IMR-90 (cell line): ENCODE measurements at regions not wholly inside any gene's neighbourhood (a gene's known extent, or its start where the extent isn't known, plus 50 kb on each side); places are given as distances from the start of the nearest gene placed in this dataset.

Experiments
- ATAC-seq: fragments of 200-7000 bp; cut with Tn5 transposase; 2 replicates; pipeline ENCODE4 v1.9.1; 2020; ENCODE audit warnings: low read depth, mild to moderate bottlenecking, moderate library complexity
- BruUV-seq: library from RNA; stranded (reverse); fragments of 400-500 nt; replicated peaks from 2 replicates; lab custom pipeline; 2021; lab: Mats Ljungman, UMichigan
- CTCF ChIA-PET: fragments of 300-600 bp; formaldehyde crosslinking; extraction: SDS; loops from one replicate; lab custom pipeline; 2021; ENCODE audit warnings: antibody characterized with exemption; lab: Yijun Ruan, JAX
- POLR2A ChIA-PET: fragments of 300-600 bp; sonication (Branson Sonifier 250); formaldehyde crosslinking; loops from one replicate; lab custom pipeline; 2022; ENCODE audit warnings: antibody characterized with exemption; ENCODE audit not compliant: unreplicated experiment; lab: Charles Lee
- DNase-seq: peaks from one replicate; pipeline ENCODE4 v3.0.0; 2013
- H2AFZ ChIP-seq: replicated peaks from 2 replicates; pipeline ENCODE3; 2013; ENCODE audit warnings: low read length, mild to moderate bottlenecking; ENCODE audit not compliant: poor library complexity
- H2AK5ac ChIP-seq: 2 replicates; pipeline ENCODE4 v1.6.1; 2013; ENCODE audit warnings: low read depth, low read length, inconsistent platforms
- H2AK9ac ChIP-seq: replicated peaks from 2 replicates; pipeline ENCODE3; 2013; ENCODE audit warnings: mild to moderate bottlenecking, low read depth, low read length, moderate library complexity; ENCODE audit not compliant: poor library complexity
- H2BK120ac ChIP-seq: 2 replicates; pipeline ENCODE4 v1.6.1; 2013; ENCODE audit warnings: low read depth, low read length, inconsistent platforms
- H2BK15ac ChIP-seq: 3 replicates; pipeline ENCODE4 v1.6.1; 2013; ENCODE audit warnings: low read depth, low read length, inconsistent platforms
- H2BK20ac ChIP-seq: 2 replicates; pipeline ENCODE4 v1.6.1; 2013; ENCODE audit warnings: low read depth, mild to moderate bottlenecking, inconsistent platforms, low read length, moderate library complexity
- H2BK5ac ChIP-seq: 2 replicates; pipeline ENCODE4 v1.6.1; 2013; ENCODE audit warnings: mild to moderate bottlenecking, low read depth, low read length, inconsistent platforms; ENCODE audit not compliant: poor library complexity, severe bottlenecking
- H3K14ac ChIP-seq: replicated peaks from 2 replicates; pipeline ENCODE4 v1.6.1; 2013; ENCODE audit warnings: low read depth, low read length, inconsistent platforms
- H3K18ac ChIP-seq: 2 replicates; pipeline ENCODE4 v1.6.1; 2013; ENCODE audit warnings: low read depth, low read length, control low read depth
- H3K23ac ChIP-seq: 2 replicates; pipeline ENCODE4 v1.6.1; 2013; ENCODE audit warnings: low read depth, low read length, inconsistent platforms
- H3K27ac ChIP-seq: 2 replicates; pipeline ENCODE4 v1.5.1; 2013; ENCODE audit warnings: mild to moderate bottlenecking, control low read depth, low read length; ENCODE audit not compliant: insufficient read depth
- H3K27me3 ChIP-seq: 2 replicates; pipeline ENCODE4 v1.6.1; 2013; ENCODE audit warnings: low read length; ENCODE audit not compliant: control insufficient read depth, insufficient read depth
- H3K36me3 ChIP-seq: 2 replicates; pipeline ENCODE4 v1.6.1; 2013; ENCODE audit warnings: low read length, mixed read lengths; ENCODE audit not compliant: control insufficient read depth, insufficient read depth
- H3K4ac ChIP-seq: 2 replicates; pipeline ENCODE4 v1.6.1; 2013; ENCODE audit warnings: low read depth, low read length, inconsistent platforms
- H3K4me1 ChIP-seq: 2 replicates; pipeline ENCODE4 v1.6.1; 2013; ENCODE audit warnings: low read length, mixed read lengths; ENCODE audit not compliant: control insufficient read depth, insufficient read depth
- H3K4me2 ChIP-seq: 2 replicates; pipeline ENCODE4 v1.6.1; 2013; ENCODE audit warnings: low read depth, mild to moderate bottlenecking, control low read depth, low read length, moderate library complexity
- H3K4me3 ChIP-seq: 2 replicates; pipeline ENCODE4 v1.5.1; 2013; ENCODE audit warnings: low read depth, mild to moderate bottlenecking, control low read depth, low read length, moderate library complexity; ENCODE audit not compliant: insufficient read depth
- H3K56ac ChIP-seq: 2 replicates; pipeline ENCODE4 v1.6.1; 2013; ENCODE audit warnings: low read length, inconsistent platforms; ENCODE audit not compliant: insufficient read depth; ENCODE audit errors: extremely low read depth
- H3K79me1 ChIP-seq, 2 experiments: 2 replicates each; pipeline ENCODE4 v1.6.1; 2013; ENCODE audit warnings: low read length in 2 of 2, inconsistent platforms in 1 of 2, low read depth in 1 of 2
- H3K9ac ChIP-seq: 2 replicates; pipeline ENCODE4 v1.6.1; 2013; ENCODE audit warnings: low read depth, low read length, control low read depth
- H3K9me1 ChIP-seq: 2 replicates; pipeline ENCODE4 v1.6.1; 2013; ENCODE audit warnings: low read length, inconsistent platforms; ENCODE audit not compliant: insufficient read depth
- H3K9me3 ChIP-seq: 2 replicates; pipeline ENCODE4 v1.6.1; 2013; ENCODE audit warnings: low read length; ENCODE audit not compliant: control insufficient read depth, insufficient read depth
- H4K20me1 ChIP-seq: 2 replicates; pipeline ENCODE4 v1.6.1; 2013; ENCODE audit warnings: low read length, inconsistent platforms; ENCODE audit not compliant: insufficient read depth
- H4K5ac ChIP-seq: 2 replicates; pipeline ENCODE4 v1.6.1; 2013; ENCODE audit warnings: mild to moderate bottlenecking, low read depth, low read length, control low read depth
- H4K8ac ChIP-seq, 2 experiments: 2 replicates each; pipeline ENCODE4 v1.6.1; 2013; ENCODE audit warnings: low read depth in 2 of 2, low read length in 2 of 2, control low read depth in 1 of 2, inconsistent platforms in 1 of 2
- H4K91ac ChIP-seq: 2 replicates; pipeline ENCODE4 v1.6.1; 2013; ENCODE audit warnings: low read depth, low read length, inconsistent platforms; ENCODE audit not compliant: insufficient read depth
- BHLHE40 ChIP-seq: fragments of 150-350 bp; IDR thresholded peaks from 2 replicates; pipeline ENCODE4 v1.6.1; 2016; ENCODE audit warnings: mild to moderate bottlenecking, low read depth, low read length
- MAZ ChIP-seq: IDR thresholded peaks from 2 replicates; pipeline ENCODE4 v1.6.1; 2012; ENCODE audit warnings: low read depth, mild to moderate bottlenecking, low read length, improper control_type of control experiment, moderate library complexity, borderline replicate concordance
- MXI1 ChIP-seq: IDR thresholded peaks from 2 replicates; pipeline ENCODE4 v1.6.1; 2012; ENCODE audit warnings: low read depth, mild to moderate bottlenecking, low read length, moderate library complexity, borderline replicate concordance
- RAD21 ChIP-seq: IDR thresholded peaks from 2 replicates; pipeline ENCODE4 v1.6.1; 2012; ENCODE audit warnings: low read length, improper control_type of control experiment
- SMC3 ChIP-seq: fragments of 150-350 bp; IDR thresholded peaks from 2 replicates; pipeline ENCODE4 v1.6.1; 2016; ENCODE audit warnings: low read depth, mild to moderate bottlenecking, antibody characterized with exemption, low read length, moderate library complexity
- WGBS, 2 experiments: methylation state at CpG; one replicate each; pipeline versions ENCODE4 v1.1.5 to v1.1.7; 2013; ENCODE audit warnings: missing lambda C conversion rate in 2 of 2; ENCODE audit not compliant: insufficient read length in 1 of 2; ENCODE audit errors: extremely low coverage in 2 of 2; 5-methylcytosine and 5-hydroxymethylcytosine counted together
- dilution Hi-C: fragments of 300-500 bp; cut with HindIII; formaldehyde crosslinking; loops from one replicate; pipeline ENCODE4 v1.14.3; 2018; ENCODE audit warnings: low sequenced_read_pairs; ENCODE audit not compliant: unreplicated experiment
- in situ Hi-C: fragments of 300-500 bp; cut with MboI; formaldehyde crosslinking; loops from 3 replicates; pipeline ENCODE4 v1.14.3; 2019; ENCODE audit warnings: low sequenced_read_pairs, inconsistent platforms, mixed read lengths
- intact Hi-C: fragments of 100-400 bp; cut with micrococcal nuclease; formaldehyde crosslinking; loops from 2 replicates; pipeline ENCODE4 v1.10.0; 2022

GRCh38 chr4:32184186-32184585 is 1464.0 kb downstream of the PCDH7 start:
- no peaks in the 10 kb centered on the region for H3K4me1 ChIP-seq
- in situ Hi-C loops = no loop called here
- no peak overlapping the region for H3K4me3 ChIP-seq
- DNase-seq (no peak), ATAC-seq (no peak)
- H3K36me3 ChIP-seq = no peaks in the 10 kb centered on the region
- BruUV-seq = no TSS peak
- TF ChIP-seq MAZ (no peak), MXI1 (no peak), RAD21 (no peak), BHLHE40 (no peak), SMC3 (no peak)
- H2AK9ac ChIP-seq = no peak overlapping the region
- H3K18ac ChIP-seq = no peak overlapping the region
- no peaks in the 10 kb centered on the region for H3K27me3 ChIP-seq
- H2AFZ ChIP-seq = no peak overlapping the region
- H4K91ac ChIP-seq = no peak overlapping the region
- no peak overlapping the region for H4K8ac ChIP-seq
- H3K14ac ChIP-seq = no peak overlapping the region
- H4K5ac ChIP-seq = no peak overlapping the region
- CTCF ChIA-PET = no interaction called here
- H3K4ac ChIP-seq = no peak overlapping the region
- no peak overlapping the region for H3K56ac ChIP-seq
- H2BK120ac ChIP-seq = no peak overlapping the region
- no peak overlapping the region for H2BK5ac ChIP-seq
- no peak overlapping the region for H3K4me2 ChIP-seq
- no peak overlapping the region for H3K23ac ChIP-seq
- no peak overlapping the region for H3K9ac ChIP-seq
- POLR2A ChIA-PET = no interaction called here
- intact Hi-C loops = no loop called here
- dilution Hi-C loops = no loop called here
- H3K9me3 ChIP-seq = no peaks in the 10 kb centered on the region
- no peak overlapping the region for H3K27ac ChIP-seq
- H4K20me1 ChIP-seq = no peaks in the 10 kb centered on the region
- H2AK5ac ChIP-seq = no peak overlapping the region
- no peak overlapping the region for H2BK20ac ChIP-seq
- no peaks in the 10 kb centered on the region for H3K9me1 ChIP-seq
- no peak overlapping the region for H2BK15ac ChIP-seq
- WGBS, 2 experiments = no CpG with 5 or more reads among the region's 2 CpGs
- H3K79me1 ChIP-seq = no peaks in the 10 kb centered on the region
